Neural progenitor cell (in vitro differentiated cells): ENCODE measurements at regions not wholly inside any gene's neighbourhood (a gene's known extent, or its start where the extent isn't known, plus 50 kb on each side); places are given as distances from the start of the nearest gene placed in this dataset.

Source experiments
- DNase-seq: peaks from one replicate; pipeline ENCODE4 v3.0.0-alpha.2; 2016; ENCODE audit warnings: low spot score
- H2AFZ ChIP-seq: fragments of 200-600 bp; sonication (generic); replicated peaks from 2 replicates; pipeline ENCODE4 v1.6.1; 2016; ENCODE audit warnings: antibody characterized with exemption
- H3F3A ChIP-seq: fragments of 200-600 bp; sonication (generic); 2 replicates; pipeline ENCODE4 v1.6.1; 2016; ENCODE audit warnings: antibody characterized with exemption, low read depth
- H3K27ac ChIP-seq: fragments of 200-600 bp; sonication (generic); 2 replicates; pipeline ENCODE4 v1.5.1; 2016; ENCODE audit warnings: mild to moderate bottlenecking
- H3K27me3 ChIP-seq: fragments of 200-600 bp; sonication (generic); 2 replicates; pipeline ENCODE4 v1.6.1; 2016; ENCODE audit warnings: mild to moderate bottlenecking, moderate library complexity
- H3K36me3 ChIP-seq: fragments of 200-600 bp; sonication (generic); 2 replicates; pipeline ENCODE4 v1.5.1; 2016
- H3K4me1 ChIP-seq: fragments of 200-600 bp; sonication (generic); 2 replicates; pipeline ENCODE4 v1.6.1; 2016; ENCODE audit warnings: mixed run types
- H3K4me2 ChIP-seq: fragments of 200-600 bp; sonication (generic); 2 replicates; pipeline ENCODE4 v1.6.1; 2016
- H3K4me3 ChIP-seq: fragments of 200-600 bp; sonication (generic); 2 replicates; pipeline ENCODE4 v1.5.1; 2016
- H3K79me2 ChIP-seq: fragments of 200-600 bp; sonication (generic); 2 replicates; pipeline ENCODE4 v1.6.1; 2016; ENCODE audit warnings: low read depth
- H3K9ac ChIP-seq: fragments of 200-600 bp; sonication (generic); 2 replicates; pipeline ENCODE4 v1.6.1; 2016
- H3K9me3 ChIP-seq: fragments of 200-600 bp; sonication (generic); 2 replicates; pipeline ENCODE4 v1.5.1; 2016; ENCODE audit warnings: low read depth
- H4K20me1 ChIP-seq: fragments of 200-600 bp; sonication (generic); 2 replicates; pipeline ENCODE4 v1.6.1; 2016; ENCODE audit warnings: low read depth
- H3K27ac Mint-ChIP-seq: 3 replicates; pipeline ENCODE4 v1.8.0; 2021; ENCODE audit warnings: mixed read lengths
- H3K27me3 Mint-ChIP-seq: 2 replicates; pipeline ENCODE4 v1.8.0; 2022; ENCODE audit warnings: low read depth, mild to moderate bottlenecking, inconsistent platforms, moderate library complexity, mixed read lengths; ENCODE audit not compliant: insufficient read depth
- H3K36me3 Mint-ChIP-seq: 3 replicates; pipeline ENCODE4 v1.8.0; 2021; ENCODE audit warnings: mixed read lengths
- H3K4me1 Mint-ChIP-seq: 3 replicates; pipeline ENCODE4 v1.8.0; 2021; ENCODE audit warnings: mixed read lengths
- H3K4me3 Mint-ChIP-seq: 3 replicates; pipeline ENCODE4 v1.8.0; 2021; ENCODE audit warnings: mild to moderate bottlenecking, moderate library complexity, mixed read lengths
- H3K9me3 Mint-ChIP-seq: 3 replicates; pipeline ENCODE4 v1.8.0; 2020; ENCODE audit warnings: mixed read lengths
- EZH2 ChIP-seq: fragments of 200-600 bp; sonication (generic); IDR thresholded peaks from 2 replicates; pipeline ENCODE4 v1.6.1; 2017; ENCODE audit warnings: antibody characterized with exemption, mild to moderate bottlenecking, moderate library complexity
- EZH2phosphoT487 ChIP-seq: fragments of 200-600 bp; sonication (generic); IDR thresholded peaks from 2 replicates; pipeline ENCODE4 v1.6.1; 2017; ENCODE audit warnings: antibody characterized with exemption
- TF ChIP-seq, protein P1 (sequence below): fragments of 200-600 bp; sonication (generic); IDR thresholded peaks from 2 replicates; pipeline ENCODE4 v1.5.1; 2017; ENCODE audit warnings: antibody characterized with exemption, mild to moderate bottlenecking

DNA sequence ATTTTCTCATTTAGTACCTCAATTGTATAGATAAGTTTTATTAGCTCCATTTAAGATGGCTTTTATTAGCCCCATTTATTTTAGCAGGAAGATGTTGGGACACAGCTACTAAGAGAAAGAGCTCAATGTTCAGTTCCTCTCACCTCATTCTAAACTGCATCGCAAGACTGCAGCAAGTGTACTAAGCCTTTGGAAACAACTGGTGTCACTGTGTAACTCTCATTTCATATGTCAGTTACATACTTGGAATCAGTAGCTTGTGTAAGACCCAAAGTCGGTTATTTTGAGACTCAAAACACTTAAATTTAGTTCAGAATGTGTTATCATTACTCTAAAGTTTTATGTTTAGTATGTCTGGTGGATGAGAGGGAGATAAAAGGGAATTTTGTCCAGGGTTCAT, 482.9 kb downstream of the BMP2 start:
- Histone ChIP-seq H4K20me1 (no peaks in the 10 kb centered on the region), H3K79me2 (no peaks in the 10 kb centered on the region), H3K4me3 (no peak overlapping the region), H3K27me3 (no peaks in the 10 kb centered on the region), H3K27ac (no peak overlapping the region), H2AFZ (no peak overlapping the region), H3K9me3 (no peaks in the 10 kb centered on the region), H3K4me2 (no peak overlapping the region), H3K36me3 (no peaks in the 10 kb centered on the region), H3K9ac (no peak overlapping the region), H3K4me1 (no peaks in the 10 kb centered on the region), H3F3A (no peaks in the 10 kb centered on the region)
- TF ChIP-seq EZH2 (no peak), EZH2phosphoT487 (no peak)
- TF ChIP-seq, protein P1, sequence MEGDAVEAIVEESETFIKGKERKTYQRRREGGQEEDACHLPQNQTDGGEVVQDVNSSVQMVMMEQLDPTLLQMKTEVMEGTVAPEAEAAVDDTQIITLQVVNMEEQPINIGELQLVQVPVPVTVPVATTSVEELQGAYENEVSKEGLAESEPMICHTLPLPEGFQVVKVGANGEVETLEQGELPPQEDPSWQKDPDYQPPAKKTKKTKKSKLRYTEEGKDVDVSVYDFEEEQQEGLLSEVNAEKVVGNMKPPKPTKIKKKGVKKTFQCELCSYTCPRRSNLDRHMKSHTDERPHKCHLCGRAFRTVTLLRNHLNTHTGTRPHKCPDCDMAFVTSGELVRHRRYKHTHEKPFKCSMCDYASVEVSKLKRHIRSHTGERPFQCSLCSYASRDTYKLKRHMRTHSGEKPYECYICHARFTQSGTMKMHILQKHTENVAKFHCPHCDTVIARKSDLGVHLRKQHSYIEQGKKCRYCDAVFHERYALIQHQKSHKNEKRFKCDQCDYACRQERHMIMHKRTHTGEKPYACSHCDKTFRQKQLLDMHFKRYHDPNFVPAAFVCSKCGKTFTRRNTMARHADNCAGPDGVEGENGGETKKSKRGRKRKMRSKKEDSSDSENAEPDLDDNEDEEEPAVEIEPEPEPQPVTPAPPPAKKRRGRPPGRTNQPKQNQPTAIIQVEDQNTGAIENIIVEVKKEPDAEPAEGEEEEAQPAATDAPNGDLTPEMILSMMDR: no peak
- Mint-ChIP-seq H3K4me3 (no peak overlapping the region), H3K9me3 (peaks cover 2% of the 10 kb centered on the region), H3K27me3 (peaks cover 4% of the 10 kb centered on the region), H3K27ac (no peak overlapping the region), H3K4me1 (peaks cover 16% of the 10 kb centered on the region), H3K36me3 (peaks cover 2% of the 10 kb centered on the region)
- DNase-seq: no peak

DNA sequence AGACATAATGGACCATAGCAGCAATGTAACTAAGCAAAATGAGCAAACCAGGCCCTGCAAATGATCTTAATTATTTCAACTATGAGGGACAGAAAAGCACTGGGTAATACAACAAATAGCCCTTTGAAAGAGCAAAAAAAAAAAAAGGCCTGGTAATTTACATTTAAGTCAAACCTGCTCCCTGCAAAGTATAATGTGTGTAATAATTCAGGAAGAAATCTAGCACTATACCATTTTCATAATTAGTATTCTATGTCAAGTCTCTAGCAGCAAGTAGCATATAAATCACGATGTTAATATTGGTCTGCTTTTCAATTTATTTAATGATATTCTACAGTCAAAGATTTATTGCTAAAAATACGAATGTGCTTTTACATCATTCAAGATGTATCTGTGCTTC, 489.6 kb downstream of the BMP2 start:
- H3K4me3 ChIP-seq: no peak overlapping the region
- H4K20me1 ChIP-seq: no peaks in the 10 kb centered on the region
- H3K4me1 ChIP-seq: no peaks in the 10 kb centered on the region
- H3K9ac ChIP-seq: no peak overlapping the region
- H3K27me3 ChIP-seq: no peaks in the 10 kb centered on the region
- H3K4me3 Mint-ChIP-seq: no peak overlapping the region
- H3K9me3 ChIP-seq: no peaks in the 10 kb centered on the region
- peaks cover 2% of the 10 kb centered on the region for H3K36me3 Mint-ChIP-seq
- DNase-seq: no peak
- H2AFZ ChIP-seq: no peak overlapping the region
- H3K9me3 Mint-ChIP-seq: no peaks in the 10 kb centered on the region
- H3K27ac ChIP-seq: no peak overlapping the region
- peaks cover 3% of the 10 kb centered on the region for H3K4me1 Mint-ChIP-seq
- no peak overlapping the region for H3K27ac Mint-ChIP-seq
- H3F3A ChIP-seq: no peaks in the 10 kb centered on the region
- TF ChIP-seq, protein P1: no peak
- TF ChIP-seq EZH2phosphoT487 (no peak), EZH2 (no peak)
- H3K36me3 ChIP-seq: no peaks in the 10 kb centered on the region
- no peaks in the 10 kb centered on the region for H3K79me2 ChIP-seq
- H3K27me3 Mint-ChIP-seq: peaks cover 4% of the 10 kb centered on the region
- no peak overlapping the region for H3K4me2 ChIP-seq

DNA sequence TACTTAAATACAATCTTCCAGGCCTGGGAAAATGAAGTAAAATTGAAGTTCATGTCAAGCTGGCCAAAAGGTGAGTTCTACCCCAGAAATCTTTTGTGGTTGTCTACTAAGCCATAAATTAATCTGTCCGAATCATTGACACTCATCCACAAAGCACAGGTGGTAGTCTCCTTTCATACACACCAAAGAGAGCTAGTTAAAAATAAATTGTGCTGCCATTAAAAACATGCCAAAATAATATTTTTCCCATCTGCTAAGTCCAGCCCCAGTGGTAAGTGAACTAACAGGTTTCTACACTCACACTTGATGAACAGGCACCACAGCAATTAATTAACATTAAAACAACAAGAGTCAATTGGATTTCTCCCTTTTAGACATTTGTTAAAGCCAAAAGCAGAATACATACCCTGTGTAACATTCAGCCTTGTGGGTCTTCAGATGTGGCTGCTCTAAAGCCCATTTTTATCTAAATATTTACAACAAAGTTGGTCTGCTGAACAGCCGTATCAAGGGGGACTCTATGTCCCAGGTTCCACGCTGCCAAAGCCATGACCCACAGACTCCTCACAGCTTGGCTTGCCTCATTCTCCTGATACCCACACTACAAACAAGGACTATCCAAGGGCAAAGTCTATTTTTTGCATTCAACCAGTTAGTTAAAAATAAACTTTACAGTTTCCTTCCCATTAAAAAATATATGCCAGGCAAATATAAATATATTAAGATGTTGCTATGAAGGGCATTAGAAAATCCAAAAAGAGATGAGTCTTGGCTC, 490.4 kb downstream of the BMP2 start:
- H3K4me3 ChIP-seq: no peak overlapping the region
- no peak overlapping the region for H3K4me2 ChIP-seq
- H3K4me1 ChIP-seq: no peaks in the 10 kb centered on the region
- TF ChIP-seq EZH2phosphoT487 (no peak), EZH2 (no peak)
- TF ChIP-seq, protein P1: no peak
- Mint-ChIP-seq H3K4me3 (no peak overlapping the region), H3K27ac (no peak overlapping the region), H3K4me1 (peaks cover 3% of the 10 kb centered on the region), H3K36me3 (peaks cover 2% of the 10 kb centered on the region), H3K9me3 (no peaks in the 10 kb centered on the region), H3K27me3 (peaks cover 4% of the 10 kb centered on the region)
- no peaks in the 10 kb centered on the region for H3K27me3 ChIP-seq
- no peak overlapping the region for H3K9ac ChIP-seq
- no peaks in the 10 kb centered on the region for H3K9me3 ChIP-seq
- no peak for DNase-seq
- no peaks in the 10 kb centered on the region for H3K36me3 ChIP-seq
- no peaks in the 10 kb centered on the region for H4K20me1 ChIP-seq
- no peaks in the 10 kb centered on the region for H3F3A ChIP-seq
- no peak overlapping the region for H2AFZ ChIP-seq
- H3K79me2 ChIP-seq: no peaks in the 10 kb centered on the region
- no peak overlapping the region for H3K27ac ChIP-seq
